Breast epithelium (tissue), 4 donors: ENCODE measurements at regions not wholly inside any gene's neighbourhood (a gene's known extent, or its start where the extent isn't known, plus 50 kb on each side); places are given as distances from the start of the nearest gene placed in this dataset.

Experiments
- DNase-seq, 2 donors: peaks; one replicate each; pipeline ENCODE4 v3.0.0-alpha.2; 2019; ENCODE audit warnings: low spot score in 2 of 2
- H3K27ac ChIP-seq, 2 donors: fragments of 200-600 bp; sonication (generic) in 1 of 2; one replicate each; pipeline ENCODE4 v1.5.1; 2016 to 2019; ENCODE audit warnings: mild to moderate bottlenecking in 1 of 2
- H3K27me3 ChIP-seq, 2 donors: fragments of 200-600 bp; sonication (generic) in 1 of 2; one replicate each; pipeline versions ENCODE4 v1.5.1 to v1.6.0; 2017 to 2019; ENCODE audit warnings: control low read depth in 1 of 2, mild to moderate bottlenecking in 1 of 2
- H3K36me3 ChIP-seq: fragments of 200-600 bp; one replicate; pipeline ENCODE4 v1.5.1; 2019
- H3K4me1 ChIP-seq, 2 donors: fragments of 200-600 bp; sonication (generic); one replicate each; pipeline ENCODE4 v1.5.1; 2016 to 2019; ENCODE audit warnings: control low read depth in 1 of 2
- H3K4me3 ChIP-seq, 3 donors: fragments of 200-600 bp; sonication (generic); 1 replicate in 2 of 3; 2 replicates in 1 of 3; pipeline ENCODE4 v1.5.1; 2016 to 2019; ENCODE audit warnings: mild to moderate bottlenecking in 3 of 3, moderate library complexity in 2 of 3
- H3K9me3 ChIP-seq, 2 donors: fragments of 200-600 bp; sonication (generic) in 1 of 2; one replicate each; pipeline ENCODE4 v1.5.1; 2016 to 2019; ENCODE audit warnings: control low read depth in 1 of 2
- POLR2A ChIP-seq: fragments of 450-650 bp; IDR thresholded peaks from one replicate; pipeline ENCODE4 v1.6.1; 2016; ENCODE audit warnings: antibody characterized with exemption, mild to moderate bottlenecking, moderate library complexity
- POLR2AphosphoS5 ChIP-seq, 3 donors: sonication (generic); formaldehyde crosslinking; IDR thresholded peaks; one replicate each; pipeline ENCODE4 v1.6.1; 2017; ENCODE audit warnings: antibody characterized with exemption in 3 of 3
- intact Hi-C: fragments of 100-400 bp; cut with DNase I; formaldehyde crosslinking; loops from one replicate; pipeline ENCODE4 v1.15.1; 2023; ENCODE audit warnings: low total_unique reads
- TF ChIP-seq, protein P1 (sequence below), 3 donors: fragments of 450-650 bp; IDR thresholded peaks; one replicate each; pipeline ENCODE4 v1.5.1; 2016 to 2017; ENCODE audit warnings: antibody characterized with exemption in 3 of 3, mild to moderate bottlenecking in 3 of 3, moderate library complexity in 3 of 3

DNA sequence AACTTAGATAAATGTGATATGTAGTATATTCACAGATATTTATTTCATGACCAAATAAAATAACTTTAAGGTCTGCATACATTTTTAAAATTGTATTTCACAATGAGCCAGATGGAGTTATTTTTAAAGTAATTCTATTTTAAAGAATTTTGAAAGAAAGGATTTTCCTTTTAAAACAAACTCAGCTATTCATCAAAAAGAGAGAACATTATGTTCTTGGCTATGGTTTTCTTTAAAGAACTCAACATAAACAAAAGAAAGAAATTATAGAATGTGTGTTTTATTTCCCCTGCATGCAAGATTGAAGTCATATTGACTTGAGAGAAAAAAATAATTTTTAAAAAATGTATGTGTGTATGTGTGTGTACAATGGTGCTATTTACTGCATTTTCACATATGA is 1023.6 kb upstream of the CITED2 start:
- H3K4me1 ChIP-seq: no peaks in the 10 kb centered on the region
- H3K4me3 ChIP-seq: no peak overlapping the region
- intact Hi-C loops: no loop called here
- no peaks in the 10 kb centered on the region for H3K27me3 ChIP-seq
- H3K27ac ChIP-seq: no peak overlapping the region
- no peaks in the 10 kb centered on the region for H3K9me3 ChIP-seq
- H3K36me3 ChIP-seq: no peaks in the 10 kb centered on the region
- DNase-seq: no peak
- TF ChIP-seq, protein P1, sequence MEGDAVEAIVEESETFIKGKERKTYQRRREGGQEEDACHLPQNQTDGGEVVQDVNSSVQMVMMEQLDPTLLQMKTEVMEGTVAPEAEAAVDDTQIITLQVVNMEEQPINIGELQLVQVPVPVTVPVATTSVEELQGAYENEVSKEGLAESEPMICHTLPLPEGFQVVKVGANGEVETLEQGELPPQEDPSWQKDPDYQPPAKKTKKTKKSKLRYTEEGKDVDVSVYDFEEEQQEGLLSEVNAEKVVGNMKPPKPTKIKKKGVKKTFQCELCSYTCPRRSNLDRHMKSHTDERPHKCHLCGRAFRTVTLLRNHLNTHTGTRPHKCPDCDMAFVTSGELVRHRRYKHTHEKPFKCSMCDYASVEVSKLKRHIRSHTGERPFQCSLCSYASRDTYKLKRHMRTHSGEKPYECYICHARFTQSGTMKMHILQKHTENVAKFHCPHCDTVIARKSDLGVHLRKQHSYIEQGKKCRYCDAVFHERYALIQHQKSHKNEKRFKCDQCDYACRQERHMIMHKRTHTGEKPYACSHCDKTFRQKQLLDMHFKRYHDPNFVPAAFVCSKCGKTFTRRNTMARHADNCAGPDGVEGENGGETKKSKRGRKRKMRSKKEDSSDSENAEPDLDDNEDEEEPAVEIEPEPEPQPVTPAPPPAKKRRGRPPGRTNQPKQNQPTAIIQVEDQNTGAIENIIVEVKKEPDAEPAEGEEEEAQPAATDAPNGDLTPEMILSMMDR (IDR thresholded peaks at IDR 0.05): no peak
- TF ChIP-seq POLR2AphosphoS5 (IDR thresholded peaks at IDR 0.05) (no peak), POLR2A (no peak)

DNA sequence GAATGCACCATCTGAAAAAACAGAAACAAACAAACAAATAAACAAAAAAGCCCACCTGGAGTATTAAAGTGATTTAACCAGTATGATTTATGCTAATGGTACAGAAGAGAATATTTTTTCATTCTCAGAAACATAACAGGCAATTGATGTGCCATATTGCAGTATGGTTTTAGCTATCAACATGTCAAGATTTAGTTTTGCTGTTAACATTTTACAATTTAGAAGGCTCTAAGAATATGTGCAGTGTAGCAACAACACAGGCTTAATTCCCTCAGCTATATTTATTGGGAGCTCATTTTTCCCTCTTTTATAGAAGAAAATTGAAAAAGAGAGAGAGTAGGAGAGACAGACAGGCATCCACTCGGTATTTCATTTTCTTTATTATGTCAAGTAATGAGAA is 1022.7 kb upstream of the CITED2 start:
- H3K9me3 ChIP-seq: no peaks in the 10 kb centered on the region
- H3K27ac ChIP-seq: no peak overlapping the region
- intact Hi-C loops: no loop called here
- no peaks in the 10 kb centered on the region for H3K4me1 ChIP-seq
- H3K36me3 ChIP-seq: no peaks in the 10 kb centered on the region
- TF ChIP-seq POLR2A: no peak
- TF ChIP-seq POLR2AphosphoS5 (IDR thresholded peaks at IDR 0.05): no peak
- no peak overlapping the region for H3K4me3 ChIP-seq
- no peaks in the 10 kb centered on the region for H3K27me3 ChIP-seq
- no peak for DNase-seq

DNA sequence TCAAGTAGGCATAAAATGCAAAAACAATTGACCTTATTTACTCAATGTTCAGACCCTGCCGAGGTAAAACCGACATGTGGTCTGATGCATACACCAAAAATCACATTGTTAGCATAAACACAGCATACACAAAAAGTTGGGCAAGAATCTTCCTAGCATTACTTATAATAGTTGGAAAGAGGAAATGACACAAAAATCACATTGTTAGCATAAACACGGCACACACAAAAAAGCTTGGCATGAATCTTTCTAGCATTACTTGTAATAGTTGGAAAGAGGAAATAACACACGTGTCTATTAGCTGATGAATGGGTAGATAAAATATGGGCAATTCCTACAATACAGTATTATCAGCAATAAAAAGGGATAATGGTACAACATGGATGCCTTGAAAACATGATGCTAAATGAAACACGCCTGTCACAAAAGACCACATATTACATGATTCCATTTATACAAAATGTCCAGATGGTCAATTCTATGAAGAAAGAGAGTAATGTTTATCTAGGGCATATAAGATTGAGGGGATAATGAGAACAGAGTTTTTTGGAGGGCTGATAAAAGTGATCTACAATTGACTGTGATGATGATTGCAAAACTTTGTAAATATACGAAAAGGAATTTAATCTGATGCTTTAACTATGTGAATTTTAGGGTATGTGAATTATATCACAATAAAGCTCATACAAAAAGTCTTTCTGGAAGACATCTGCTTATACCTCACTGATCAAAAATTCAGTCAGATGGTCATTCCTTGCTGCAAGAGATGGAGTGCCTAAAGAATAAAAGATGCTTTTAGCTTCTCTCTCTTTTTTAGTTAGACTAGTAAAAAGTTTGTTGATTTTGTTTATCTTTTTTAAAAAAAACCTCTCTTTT is 1019.5 kb upstream of the CITED2 start:
- no peaks in the 10 kb centered on the region for H3K4me1 ChIP-seq
- no peak overlapping the region for H3K27ac ChIP-seq
- H3K9me3 ChIP-seq: no peaks in the 10 kb centered on the region
- no peak overlapping the region for H3K4me3 ChIP-seq
- H3K36me3 ChIP-seq: no peaks in the 10 kb centered on the region
- intact Hi-C loops: no loop called here
- no peaks in the 10 kb centered on the region for H3K27me3 ChIP-seq
- no peak for DNase-seq
- TF ChIP-seq POLR2A (no peak), POLR2AphosphoS5 (IDR thresholded peaks at IDR 0.05) (no peak)
- TF ChIP-seq, protein P1 (IDR thresholded peaks at IDR 0.05): no peak

DNA sequence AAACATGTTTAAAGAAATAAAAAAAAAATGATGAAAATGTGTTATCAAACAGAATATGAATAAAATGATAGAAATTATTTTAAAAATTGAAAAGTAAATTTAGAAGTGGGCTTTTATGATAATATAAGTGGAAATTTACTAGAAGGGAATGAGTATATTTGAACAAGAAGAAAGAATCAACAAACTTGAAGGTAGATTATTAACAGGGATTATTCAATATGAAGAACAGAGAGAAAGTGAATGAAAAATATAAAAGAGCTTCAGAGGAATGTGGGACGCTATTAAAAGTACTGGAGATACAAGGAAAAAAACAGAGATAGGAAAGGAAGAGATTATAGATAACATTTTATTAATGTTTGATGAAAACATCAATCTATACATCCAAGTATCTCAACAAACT is 1014.4 kb upstream of the CITED2 start:
- intact Hi-C loops: no loop called here
- Histone ChIP-seq H3K4me3 (no peak overlapping the region), H3K27ac (no peak overlapping the region), H3K27me3 (no peaks in the 10 kb centered on the region), H3K36me3 (no peaks in the 10 kb centered on the region), H3K4me1 (no peaks in the 10 kb centered on the region), H3K9me3 (peaks cover 6 to 7% of the 10 kb centered on the region in 2 donors)
- no peak for TF ChIP-seq POLR2A
- no peak for TF ChIP-seq POLR2AphosphoS5 (IDR thresholded peaks at IDR 0.05)
- TF ChIP-seq, protein P1 (IDR thresholded peaks at IDR 0.05): no peak
- DNase-seq: no peak

DNA sequence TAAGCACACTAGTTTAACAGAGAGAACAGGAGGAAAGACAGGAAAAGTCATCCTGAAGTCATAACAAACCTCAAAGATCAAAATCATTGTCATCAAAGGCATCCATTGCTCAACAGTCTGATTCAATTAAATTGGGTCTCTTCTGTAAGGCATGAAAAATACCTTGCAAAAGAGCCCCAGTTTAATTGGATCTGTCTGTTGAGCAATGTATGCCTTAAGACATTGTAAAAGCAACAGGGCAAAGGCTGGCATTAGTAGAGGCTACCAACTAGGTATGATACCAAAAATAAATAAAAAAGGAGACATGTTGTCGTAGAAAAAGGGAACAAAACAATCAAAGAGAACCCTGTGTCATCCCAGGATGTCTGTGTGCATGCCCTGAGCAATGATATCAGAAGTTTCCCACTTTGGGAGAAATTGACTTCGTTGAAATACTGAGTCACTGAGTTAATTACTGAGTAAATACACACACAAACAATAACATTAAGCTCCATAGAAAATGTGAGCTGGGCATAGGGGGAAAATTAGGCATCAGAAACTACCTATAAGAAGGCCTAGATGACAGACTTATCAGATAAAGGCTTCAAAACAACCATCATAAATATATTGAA is 1013.8 kb upstream of the CITED2 start:
- no peak for TF ChIP-seq POLR2A
- no peak for TF ChIP-seq POLR2AphosphoS5 (IDR thresholded peaks at IDR 0.05)
- TF ChIP-seq, protein P1 (IDR thresholded peaks at IDR 0.05): no peak
- intact Hi-C loops: no loop called here
- Histone ChIP-seq H3K27me3 (no peaks in the 10 kb centered on the region), H3K27ac (peak overlapping the region in 1 of 2 donors; percentile 16), H3K9me3 (peaks cover 6 to 7% of the 10 kb centered on the region in 2 donors), H3K4me1 (no peaks in the 10 kb centered on the region), H3K4me3 (no peak overlapping the region), H3K36me3 (no peaks in the 10 kb centered on the region)
- DNase-seq: no peak
